HG03175 (cell line): ENCODE measurements at regions not wholly inside any gene's neighbourhood (a gene's known extent, or its start where the extent isn't known, plus 50 kb on each side); places are given as distances from the start of the nearest gene placed in this dataset.
"Not testable (repeated sequence)": the region's sequence is repeated elsewhere in the genome, so short reads cannot be mapped to it uniquely, and the experiment has no call there.

Experiments used
- ATAC-seq: cut with Tn5 transposase; IDR thresholded peaks from one replicate; pipeline ENCODE4 v1.9.1; 2021; ENCODE audit warnings: mild to moderate bottlenecking, moderate library complexity; ENCODE audit not compliant: unreplicated experiment

DNA sequence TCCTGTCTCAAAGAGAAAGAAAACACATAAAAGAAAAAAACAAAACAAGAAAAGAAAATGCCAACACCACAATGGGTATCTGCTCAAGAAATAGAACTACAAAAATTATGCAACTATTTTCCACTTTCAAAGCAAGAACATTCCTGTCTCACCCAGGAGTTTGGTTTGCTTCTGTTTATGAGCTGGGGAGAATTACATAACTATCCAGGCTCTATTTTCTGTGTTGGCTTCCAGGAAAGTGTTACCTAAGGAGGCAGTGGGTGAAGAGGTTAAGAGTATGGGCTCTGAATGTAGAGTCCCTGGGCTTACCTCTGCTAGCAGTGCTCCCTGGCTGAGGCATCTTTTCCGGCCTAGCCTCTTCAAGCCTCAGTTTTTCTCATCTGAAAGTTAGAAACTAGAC, 426.7 kb downstream of the MIAT start:
- no peak for ATAC-seq

DNA sequence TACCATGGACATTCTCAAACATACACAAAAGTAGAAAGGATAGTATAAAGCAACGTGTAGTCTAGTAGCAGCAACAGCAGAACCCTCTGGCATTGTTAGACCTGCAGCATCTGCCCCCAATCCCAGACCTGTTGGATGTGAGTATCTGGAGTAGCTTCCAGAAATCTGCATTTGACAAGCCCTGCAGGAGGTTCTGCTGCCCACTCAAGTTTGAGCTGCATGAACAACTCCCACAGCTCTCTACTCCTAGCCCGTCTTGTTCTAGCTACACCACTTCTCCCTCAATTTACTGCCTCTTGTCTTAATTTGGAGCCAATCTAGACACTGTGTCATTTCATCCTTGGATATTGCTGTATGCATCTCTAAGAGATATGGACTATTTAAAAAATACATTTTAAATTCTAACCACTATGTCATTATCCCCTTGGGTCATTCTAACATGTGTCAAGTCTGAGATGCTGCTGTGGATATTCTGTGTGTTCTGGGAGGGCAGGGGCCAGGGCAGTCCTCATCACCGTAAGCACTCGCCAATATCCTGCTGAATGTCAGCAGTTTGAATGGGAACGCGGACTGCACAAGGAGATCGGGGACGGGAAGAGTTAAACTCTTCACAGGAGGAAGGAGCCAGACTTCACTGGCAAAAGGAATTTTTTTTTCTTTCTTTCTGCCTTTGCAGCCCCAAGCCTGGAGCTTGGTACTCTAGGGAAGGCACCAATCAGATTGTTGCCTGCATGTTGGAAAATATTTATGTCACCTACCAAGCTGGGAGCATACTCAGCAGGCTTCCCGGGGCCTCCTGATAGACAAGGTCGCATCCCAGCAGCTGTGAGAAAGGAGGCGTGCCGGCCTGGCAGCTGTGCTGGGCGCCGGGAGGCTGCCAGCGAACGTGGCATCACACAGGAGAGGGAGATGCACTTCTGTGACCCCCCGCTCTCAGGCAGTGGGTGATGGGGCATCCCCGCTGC, 429.0 kb downstream of the MIAT start:
- no peak for ATAC-seq

DNA sequence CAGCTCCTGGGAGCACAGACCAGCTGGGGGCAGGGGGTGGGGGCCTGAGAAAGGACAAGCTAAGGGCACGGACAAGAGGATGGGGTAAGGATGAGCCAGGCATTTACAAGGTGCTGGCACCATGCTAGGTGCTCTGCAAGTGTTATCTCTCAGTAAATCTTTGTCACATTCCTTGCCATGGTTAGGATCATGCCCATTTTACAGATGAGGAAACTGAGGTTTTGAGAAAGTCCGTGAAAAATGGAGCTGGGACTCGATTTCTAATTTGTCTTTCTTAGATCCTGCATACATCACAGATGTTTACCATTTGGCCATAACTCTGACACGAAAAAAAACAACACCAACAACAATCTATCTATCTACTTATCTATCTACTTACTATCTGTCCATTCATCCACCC, 429.7 kb downstream of the MIAT start:
- no peak for ATAC-seq

- ATAC-seq: no peak
These were observed 430.6 kb downstream of the MIAT start for GRCh38 chr22:27088026-27088425.

DNA sequence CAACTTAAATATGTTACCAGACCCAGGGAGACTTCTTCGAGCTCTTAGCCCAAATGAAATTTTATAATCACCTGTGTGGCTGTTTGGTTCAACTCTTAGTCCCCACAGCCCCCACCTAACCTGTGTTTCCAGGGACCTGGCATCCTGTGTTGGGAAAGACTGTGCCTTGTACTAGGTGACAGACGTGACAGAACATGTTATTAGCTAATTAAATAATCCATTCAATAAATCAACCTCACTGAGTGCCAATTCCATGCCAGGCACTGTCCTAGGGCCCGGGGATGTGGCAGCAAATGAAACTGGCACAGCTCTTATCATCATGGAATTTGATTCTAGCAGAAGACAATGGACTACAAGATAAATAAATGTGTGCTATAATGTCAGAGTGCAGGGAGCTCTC, 431.9 kb downstream of the MIAT start:
- ATAC-seq: no peak

DNA sequence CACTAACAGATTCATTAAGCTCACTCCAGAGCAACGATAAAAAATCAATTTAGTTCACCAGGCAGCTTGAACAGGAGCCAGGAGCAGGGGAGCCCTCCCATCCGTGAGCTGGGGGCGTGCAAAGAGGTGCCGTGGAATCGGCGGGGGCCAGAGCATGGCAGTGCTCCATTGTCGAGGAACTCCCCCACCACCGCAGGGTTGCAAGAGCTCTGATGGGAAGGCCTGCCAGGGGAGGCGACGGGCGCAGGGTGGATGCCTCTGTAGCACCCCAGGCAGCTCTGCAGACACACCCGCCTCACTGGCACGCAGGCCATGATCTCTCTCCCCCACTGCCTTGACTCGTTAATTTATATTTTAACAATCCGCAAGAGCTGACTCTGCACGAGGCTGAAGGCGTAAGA, 433.2 kb downstream of the MIAT start:
- ATAC-seq: no peak

- no peak for ATAC-seq
These were observed 436.0 kb downstream of the MIAT start for GRCh38 chr22:27093422-27093821.

GRCh38 chr22:27094633-27095308, 437.4 kb downstream of the MIAT start:
- no peak for ATAC-seq

- ATAC-seq: no peak
These were observed 440.1 kb downstream of the MIAT start for GRCh38 chr22:27097506-27097905.

GRCh38 chr22:27097933-27098332, 440.5 kb downstream of the MIAT start:
- ATAC-seq: no peak

DNA sequence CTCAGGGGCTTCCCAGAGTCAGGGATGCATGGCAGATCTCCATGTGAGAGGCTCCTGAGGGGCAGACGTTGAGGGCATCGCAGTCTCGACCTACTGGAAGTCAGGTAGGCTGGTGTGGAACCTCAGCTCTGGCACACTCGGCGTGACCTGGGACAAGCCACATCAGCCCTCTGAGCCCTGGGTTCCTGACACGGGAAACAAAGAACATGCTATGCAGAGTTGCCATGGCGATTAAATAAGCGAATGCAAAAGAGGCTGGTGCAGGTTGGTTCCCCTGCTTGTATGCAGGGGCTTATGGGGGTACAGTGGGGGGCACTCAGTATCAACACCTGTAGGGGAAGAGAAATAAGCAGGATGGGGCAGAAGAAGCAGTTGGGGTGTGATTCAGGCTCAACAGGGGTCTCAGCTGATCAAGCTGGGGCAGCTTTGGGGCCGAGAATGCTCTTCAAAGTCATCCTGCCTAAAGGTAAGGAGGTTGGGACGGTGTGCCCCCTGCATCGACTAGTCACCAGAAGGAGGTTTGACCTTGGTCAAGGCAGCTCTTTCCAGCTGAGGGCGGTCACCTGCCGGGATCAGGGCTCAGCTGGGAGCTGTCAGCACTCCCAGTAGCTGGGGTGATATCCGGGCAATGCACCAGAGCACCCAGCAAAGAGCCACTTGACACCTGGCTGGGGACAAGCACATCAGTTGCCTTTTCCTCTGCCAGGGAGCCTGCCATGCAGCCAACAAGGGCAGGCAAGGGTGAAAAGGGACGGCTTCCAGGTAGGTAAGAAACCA, 442.7 kb downstream of the MIAT start:
- no peak for ATAC-seq

DNA sequence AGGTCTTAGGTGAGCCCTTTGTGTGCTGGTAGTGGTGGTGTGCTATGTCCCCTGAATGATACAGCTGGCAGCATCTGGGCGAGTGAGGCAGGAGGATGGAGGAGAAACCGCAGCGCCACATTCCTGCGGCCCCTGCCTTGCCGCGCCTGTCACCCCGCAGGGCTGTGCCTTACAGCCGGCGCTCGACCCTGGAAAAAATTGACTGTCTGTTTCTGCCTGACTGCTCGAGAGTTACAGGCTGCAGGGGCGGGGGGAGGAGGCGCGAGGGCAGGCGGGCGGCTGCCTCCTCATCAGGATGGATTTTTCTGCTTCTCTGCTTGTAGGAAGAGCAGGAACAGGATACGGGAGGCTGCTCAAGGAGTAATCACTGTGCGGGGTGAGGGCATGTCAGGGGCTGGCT, 443.4 kb downstream of the MIAT start:
- no peak for ATAC-seq

GRCh38 chr22:27101288-27101687, 443.9 kb downstream of the MIAT start:
- no peak for ATAC-seq

DNA sequence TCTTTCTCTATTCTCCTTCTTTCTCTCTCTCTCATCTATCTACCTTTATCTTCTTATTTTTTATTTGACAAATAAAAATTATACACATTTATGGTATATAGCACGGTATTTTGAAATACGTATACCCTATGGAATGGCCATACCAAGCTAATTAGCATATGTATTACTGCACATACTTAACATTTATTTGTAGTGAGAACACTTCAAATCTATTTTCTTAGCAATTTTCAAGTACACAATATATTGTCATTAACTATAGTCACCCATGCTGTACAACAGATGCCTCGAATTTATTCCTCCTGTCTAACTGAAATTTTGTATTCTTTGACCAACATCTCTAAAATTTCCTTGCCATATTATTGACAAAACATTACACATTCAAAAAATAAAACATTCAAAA, 447.1 kb downstream of the MIAT start:
- ATAC-seq: no peak

GRCh38 chr22:27105142-27106025, 448.0 kb downstream of the MIAT start:
- no peak for ATAC-seq

- ATAC-seq: no peak
These were observed 449.6 kb downstream of the MIAT start for GRCh38 chr22:27106985-27107384.

GRCh38 chr22:27107386-27107785, 450.0 kb downstream of the MIAT start:
- no peak for ATAC-seq

DNA sequence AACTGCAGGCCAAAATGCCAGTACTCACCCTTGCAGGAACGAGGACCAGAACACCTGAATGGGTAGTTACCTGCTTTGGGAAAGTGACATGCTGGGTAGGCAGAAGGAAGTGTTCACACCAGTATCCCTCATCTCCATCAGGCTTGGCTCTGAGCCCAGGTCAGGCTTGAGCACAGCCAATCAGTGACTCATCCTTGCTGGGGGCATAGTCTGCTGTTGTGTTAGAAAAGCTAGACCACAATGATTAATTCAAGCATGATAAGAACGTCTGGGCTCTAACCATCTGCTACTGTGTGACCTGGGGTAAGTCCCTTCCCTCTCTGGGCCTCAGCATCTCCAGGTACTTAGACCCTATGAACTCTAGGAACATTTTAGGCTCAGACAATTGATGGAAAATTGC, 450.4 kb downstream of the MIAT start:
- no peak for ATAC-seq

DNA sequence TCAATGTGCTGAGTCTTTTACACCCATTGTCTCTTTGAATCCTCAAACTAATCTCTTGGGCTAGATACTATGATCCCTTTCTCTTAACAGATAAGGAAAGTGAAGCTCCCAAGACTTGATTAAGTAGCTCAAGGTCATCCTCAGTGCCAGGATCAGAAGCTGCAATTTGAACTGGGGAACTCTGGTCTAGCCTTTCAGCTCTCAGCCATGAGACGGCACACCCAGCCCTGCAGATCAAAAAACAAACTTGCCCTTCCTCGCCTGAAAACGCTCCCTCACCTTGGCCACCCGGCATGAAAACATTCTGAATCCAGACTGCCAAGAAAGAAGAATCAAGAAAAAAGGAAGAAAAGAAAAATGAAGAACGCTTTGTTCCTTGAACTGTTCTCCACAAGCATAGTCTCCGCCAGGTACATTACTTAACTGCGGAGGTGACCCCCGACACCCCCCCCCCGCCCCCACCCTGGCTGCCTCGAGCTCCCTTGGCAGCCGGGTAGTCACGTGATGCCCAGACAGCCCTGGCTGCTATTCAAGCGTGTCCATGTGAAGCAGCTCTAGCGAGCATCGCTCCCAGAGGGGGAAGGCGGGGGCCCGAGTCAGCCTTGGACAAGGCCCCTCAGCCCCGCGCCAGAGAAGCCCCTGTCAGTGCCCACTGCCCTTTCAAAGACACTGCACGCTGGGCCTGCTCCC, 451.2 kb downstream of the MIAT start:
- ATAC-seq: no peak

- not testable (repeated sequence) for ATAC-seq
These were observed 452.0 kb downstream of the MIAT start for GRCh38 chr22:27109406-27109805.
